Sigmoid colon (tissue), 6 donors: ENCODE measurements at regions not wholly inside any gene's neighbourhood (a gene's known extent, or its start where the extent isn't known, plus 50 kb on each side); places are given as distances from the start of the nearest gene placed in this dataset.
"Not testable (repeated sequence)": the region's sequence is repeated elsewhere in the genome, so short reads cannot be mapped to it uniquely, and the experiment has no call there.

ENCODE experiments used
- DNase-seq: peaks from one replicate; pipeline ENCODE4 v3.0.0-alpha.2; 2019
- H3K27ac ChIP-seq, 4 donors: fragments of 200-600 bp; sonication (generic); one replicate each; pipeline ENCODE4 v1.5.1; 2016 to 2019; ENCODE audit warnings: mild to moderate bottlenecking in 1 of 4
- H3K27me3 ChIP-seq, 3 donors: fragments of 200-600 bp; sonication (generic); one replicate each; pipeline ENCODE4 v1.5.1; 2019; ENCODE audit warnings: mild to moderate bottlenecking in 1 of 3
- H3K36me3 ChIP-seq, 4 donors: fragments of 200-600 bp; sonication (generic); one replicate each; pipeline ENCODE4 v1.5.1; 2016 to 2019
- H3K4me1 ChIP-seq, 4 donors: fragments of 200-600 bp; sonication (generic); one replicate each; pipeline ENCODE4 v1.5.1; 2017 to 2019
- H3K4me3 ChIP-seq, 4 donors: fragments of 200-600 bp; sonication (generic); one replicate each; pipeline ENCODE4 v1.5.1; 2017 to 2019; ENCODE audit warnings: mild to moderate bottlenecking in 2 of 4, moderate library complexity in 1 of 4
- H3K9me3 ChIP-seq, 4 donors: fragments of 200-600 bp in 3 of 4; sonication (generic) in 3 of 4; one replicate each; pipeline versions ENCODE4 v1.5.1 to v1.6.1; 2013 to 2019
- EP300 ChIP-seq, 4 donors: sonication (generic); formaldehyde crosslinking; IDR thresholded peaks; one replicate each; pipeline ENCODE4 v1.6.1; 2017; ENCODE audit warnings: antibody characterized with exemption in 4 of 4
- POLR2A ChIP-seq, 2 donors: fragments of 450-650 bp; IDR thresholded peaks; one replicate each; pipeline ENCODE4 v1.6.1; 2016; ENCODE audit warnings: antibody characterized with exemption in 2 of 2, mild to moderate bottlenecking in 2 of 2, moderate library complexity in 2 of 2
- POLR2AphosphoS5 ChIP-seq, 4 donors: sonication (generic); formaldehyde crosslinking; IDR thresholded peaks; one replicate each; pipeline ENCODE4 v1.6.1; 2017; ENCODE audit warnings: antibody characterized with exemption in 4 of 4
- WGBS, 2 donors: extraction: QIAGEN DNeasy Blood & Tissue Kit; methylation state at CpG; one replicate each; pipeline ENCODE4 v1.1.7; 2013; 5-methylcytosine and 5-hydroxymethylcytosine counted together
- intact Hi-C: fragments of 100-400 bp; cut with DNase I; formaldehyde crosslinking; loops from one replicate; pipeline ENCODE4 v1.15.1; 2023
- TF ChIP-seq, protein P1 (sequence below), 4 experiments: fragments of 450-650 bp in 3 of 4; fragments of 200-600 bp in 1 of 4; IDR thresholded peaks; one replicate each; pipeline ENCODE4 v1.5.1; 2016 to 2019; ENCODE audit warnings: antibody characterized with exemption in 4 of 4, mild to moderate bottlenecking in 3 of 4, moderate library complexity in 2 of 4
- donor health status: healthy with polysubstance abuse.
- donor health status: healthy.

- no peak for TF ChIP-seq POLR2A (IDR thresholded peaks at IDR 0.05)
- TF ChIP-seq, protein P1, sequence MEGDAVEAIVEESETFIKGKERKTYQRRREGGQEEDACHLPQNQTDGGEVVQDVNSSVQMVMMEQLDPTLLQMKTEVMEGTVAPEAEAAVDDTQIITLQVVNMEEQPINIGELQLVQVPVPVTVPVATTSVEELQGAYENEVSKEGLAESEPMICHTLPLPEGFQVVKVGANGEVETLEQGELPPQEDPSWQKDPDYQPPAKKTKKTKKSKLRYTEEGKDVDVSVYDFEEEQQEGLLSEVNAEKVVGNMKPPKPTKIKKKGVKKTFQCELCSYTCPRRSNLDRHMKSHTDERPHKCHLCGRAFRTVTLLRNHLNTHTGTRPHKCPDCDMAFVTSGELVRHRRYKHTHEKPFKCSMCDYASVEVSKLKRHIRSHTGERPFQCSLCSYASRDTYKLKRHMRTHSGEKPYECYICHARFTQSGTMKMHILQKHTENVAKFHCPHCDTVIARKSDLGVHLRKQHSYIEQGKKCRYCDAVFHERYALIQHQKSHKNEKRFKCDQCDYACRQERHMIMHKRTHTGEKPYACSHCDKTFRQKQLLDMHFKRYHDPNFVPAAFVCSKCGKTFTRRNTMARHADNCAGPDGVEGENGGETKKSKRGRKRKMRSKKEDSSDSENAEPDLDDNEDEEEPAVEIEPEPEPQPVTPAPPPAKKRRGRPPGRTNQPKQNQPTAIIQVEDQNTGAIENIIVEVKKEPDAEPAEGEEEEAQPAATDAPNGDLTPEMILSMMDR (IDR thresholded peaks at IDR 0.05) = no peak
- no peak for TF ChIP-seq POLR2AphosphoS5 (IDR thresholded peaks at IDR 0.05)
- TF ChIP-seq EP300 (IDR thresholded peaks at IDR 0.05) = no peak
- no peaks in the 10 kb centered on the region for H3K27me3 ChIP-seq
- intact Hi-C loops = no loop called here
- H3K4me3 ChIP-seq = no peak overlapping the region
- no peaks in the 10 kb centered on the region for H3K9me3 ChIP-seq
- DNase-seq = no peak
- no peak overlapping the region for H3K27ac ChIP-seq
- WGBS, 2 donors = 73 to 80% methylated on average over 3 of the region's 3 CpGs
- H3K36me3 ChIP-seq = no peaks in the 10 kb centered on the region
- H3K4me1 ChIP-seq = no peaks in the 10 kb centered on the region
Observed at GRCh38 chr6:140661691-140662090, 1287.2 kb upstream of the CITED2 start.

DNA sequence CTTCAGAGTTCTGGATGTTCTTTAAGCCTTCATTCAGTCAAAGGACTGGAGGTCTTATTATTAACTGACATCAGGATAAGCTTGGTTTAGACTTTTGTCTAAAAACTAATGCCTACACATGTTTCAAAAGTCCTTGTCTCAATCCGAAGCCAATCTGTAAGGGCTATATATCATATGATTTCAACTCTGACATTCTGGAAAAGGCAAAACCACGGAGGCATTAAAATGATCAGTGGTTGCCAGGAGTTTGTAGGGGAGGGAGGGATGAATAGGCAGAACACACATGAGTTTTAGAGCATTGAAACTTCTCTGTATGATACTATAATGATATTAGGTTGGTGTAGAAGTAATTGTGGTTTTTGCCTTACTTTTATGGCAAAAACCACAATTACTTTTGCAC, 1285.8 kb upstream of the CITED2 start:
- Histone ChIP-seq H3K4me3 (no peak overlapping the region), H3K36me3 (no peaks in the 10 kb centered on the region), H3K9me3 (no peaks in the 10 kb centered on the region), H3K27ac (no peak overlapping the region), H3K27me3 (no peaks in the 10 kb centered on the region), H3K4me1 (no peaks in the 10 kb centered on the region)
- TF ChIP-seq EP300 (IDR thresholded peaks at IDR 0.05) (no peak), POLR2AphosphoS5 (IDR thresholded peaks at IDR 0.05) (no peak), POLR2A (IDR thresholded peaks at IDR 0.05) (no peak)
- TF ChIP-seq, protein P1 (IDR thresholded peaks at IDR 0.05) = no peak
- no peak for DNase-seq
- 35 to 41% methylated on average over 2 of the region's 2 CpGs for WGBS, 2 donors
- intact Hi-C loops = no loop called here

DNA sequence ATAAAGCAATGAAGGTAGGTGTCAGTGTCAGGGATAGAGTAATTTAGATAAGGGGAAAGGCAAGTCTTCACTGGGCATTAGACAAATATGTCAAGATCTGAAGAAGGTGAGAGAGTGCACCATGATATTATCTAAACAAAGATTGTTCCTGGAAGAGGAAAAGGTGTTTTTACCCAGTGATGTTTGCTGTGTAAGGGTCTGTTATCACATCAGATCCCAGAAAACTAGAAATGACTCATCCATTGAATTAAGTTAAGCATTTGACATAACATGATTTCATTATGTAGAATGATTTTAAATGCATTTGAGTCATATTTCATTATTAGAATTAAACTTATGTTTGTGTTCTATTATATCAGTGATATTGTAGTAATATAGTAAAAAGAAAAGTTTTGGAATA, 1279.5 kb upstream of the CITED2 start:
- Histone ChIP-seq H3K36me3 (no peaks in the 10 kb centered on the region), H3K27ac (no peak overlapping the region), H3K4me1 (no peaks in the 10 kb centered on the region), H3K27me3 (no peaks in the 10 kb centered on the region), H3K4me3 (no peak overlapping the region), H3K9me3 (no peaks in the 10 kb centered on the region)
- TF ChIP-seq, protein P1 (IDR thresholded peaks at IDR 0.05) = no peak
- TF ChIP-seq POLR2AphosphoS5 (IDR thresholded peaks at IDR 0.05) (no peak), EP300 (IDR thresholded peaks at IDR 0.05) (no peak), POLR2A (IDR thresholded peaks at IDR 0.05) (no peak)
- intact Hi-C loops = no loop called here
- DNase-seq = no peak

- Histone ChIP-seq H3K27ac (no peak overlapping the region), H3K36me3 (no peaks in the 10 kb centered on the region), H3K9me3 (no peaks in the 10 kb centered on the region), H3K27me3 (no peaks in the 10 kb centered on the region), H3K4me1 (no peaks in the 10 kb centered on the region), H3K4me3 (no peak overlapping the region)
- TF ChIP-seq EP300 (IDR thresholded peaks at IDR 0.05) (no peak), POLR2A (IDR thresholded peaks at IDR 0.05) (no peak), POLR2AphosphoS5 (IDR thresholded peaks at IDR 0.05) (no peak)
- TF ChIP-seq, protein P1 (IDR thresholded peaks at IDR 0.05) = no peak
- DNase-seq = no peak
- intact Hi-C loops = no loop called here
Observed at GRCh38 chr6:140653506-140653905, 1279.1 kb upstream of the CITED2 start.

DNA sequence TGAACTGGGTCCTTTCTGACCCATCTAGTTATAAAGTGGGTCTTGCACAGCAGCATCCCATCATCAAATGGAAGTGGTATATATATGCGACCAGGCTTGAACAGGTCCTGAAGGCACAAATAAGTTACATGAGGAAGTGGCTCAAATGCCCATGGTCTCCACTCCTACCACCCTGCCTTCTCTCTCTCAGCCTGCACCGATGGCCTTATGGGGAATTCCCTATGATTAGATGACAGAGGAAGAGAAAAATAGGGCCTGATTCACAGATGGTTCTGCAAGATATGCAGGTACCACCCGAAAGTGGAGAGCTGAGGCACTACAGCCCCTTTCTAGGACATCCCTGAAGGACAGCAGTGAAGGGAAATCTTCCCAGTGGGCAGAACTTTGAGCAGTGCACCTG, 1275.1 kb upstream of the CITED2 start:
- WGBS, 2 donors = 84 to 90% methylated on average over 3 of the region's 3 CpGs
- intact Hi-C loops, H3K27me3 ChIP-seq, H3K36me3 ChIP-seq, H3K9me3 ChIP-seq, H3K4me3 ChIP-seq, H3K27ac ChIP-seq, H3K4me1 ChIP-seq, DNase-seq: not testable (repeated sequence)

GRCh38 chr6:140647322-140647721, 1272.9 kb upstream of the CITED2 start:
- DNase-seq, H3K4me3 ChIP-seq, H3K36me3 ChIP-seq, H3K4me1 ChIP-seq, H3K27ac ChIP-seq, intact Hi-C loops, H3K27me3 ChIP-seq, H3K9me3 ChIP-seq: not testable (repeated sequence)
